SK-N-SH (cell line): ENCODE measurements at regions not wholly inside any gene's neighbourhood (a gene's known extent, or its start where the extent isn't known, plus 50 kb on each side); places are given as distances from the start of the nearest gene placed in this dataset.

Source experiments
- CTCF ChIA-PET: fragments of 300-600, 350-600 bp; formaldehyde crosslinking; extraction: SDS; loops from one replicate; lab custom pipeline; 2021; lab: Yijun Ruan, JAX
- POLR2A ChIA-PET: fragments of 350-600 bp; sonication (Branson Sonifier 250); formaldehyde crosslinking; extraction: SDS; loops from one replicate; lab custom pipeline; 2020; ENCODE audit warnings: antibody characterized with exemption, inconsistent platforms; lab: Yijun Ruan, JAX
- DNase-seq: peaks from one replicate; pipeline ENCODE4 v3.0.0; 2012
- H2AFZ ChIP-seq: fragments of 200-600 bp; sonication (generic); 2 replicates; pipeline ENCODE4 v1.8.1; 2016; ENCODE audit warnings: antibody characterized with exemption, mild to moderate bottlenecking, low read depth
- H3F3A ChIP-seq: fragments of 200-600 bp; sonication (generic); replicated peaks from 2 replicates; pipeline ENCODE3; 2016; ENCODE audit warnings: antibody characterized with exemption, mild to moderate bottlenecking; ENCODE audit not compliant: insufficient read depth
- H3K27ac ChIP-seq, 2 experiments: fragments of 200-500 bp in 1 of 2; fragments of 200-600 bp in 1 of 2; sonication (Bioruptor generic) in 1 of 2; sonication (generic), shearing (Covaris generic) in 1 of 2; 2 replicates each; pipeline versions ENCODE4 v1.5.1 to v1.6.1; 2014 to 2016; ENCODE audit warnings: low read depth in 2 of 2, inconsistent platforms in 1 of 2, low read length in 1 of 2, mild to moderate bottlenecking in 1 of 2, mixed read lengths in 1 of 2
- H3K27me3 ChIP-seq: fragments of 200-600 bp; sonication (generic), shearing (Covaris generic); 2 replicates; pipeline ENCODE4 v1.6.1; 2016; ENCODE audit warnings: mixed run types; ENCODE audit not compliant: insufficient read depth
- H3K36me3 ChIP-seq, 2 experiments: fragments of 200-500 bp in 1 of 2; fragments of 200-600 bp in 1 of 2; sonication (Bioruptor generic) in 1 of 2; sonication (generic) in 1 of 2; replicated peaks in 1 of 2; 2 replicates each; pipeline versions ENCODE3 to v1.5.1; 2014 to 2016; ENCODE audit warnings: low read length in 1 of 2, mild to moderate bottlenecking in 1 of 2; ENCODE audit not compliant: insufficient read depth in 2 of 2, control insufficient read depth in 1 of 2
- H3K4me1 ChIP-seq, 2 experiments: fragments of 200-500 bp in 1 of 2; fragments of 200-600 bp in 1 of 2; sonication (Bioruptor generic) in 1 of 2; sonication (generic), shearing (Covaris generic) in 1 of 2; 2 replicates each; pipeline versions ENCODE4 v1.5.1 to v1.6.1; 2014 to 2016; ENCODE audit warnings: low read depth in 1 of 2, low read length in 1 of 2, mixed run types in 1 of 2; ENCODE audit not compliant: insufficient read depth in 2 of 2, control insufficient read depth in 1 of 2
- H3K4me2 ChIP-seq: fragments of 200-600 bp; sonication (generic), shearing (Covaris generic); 2 replicates; pipeline ENCODE4 v1.6.1; 2017; ENCODE audit warnings: mixed run types
- H3K4me3 ChIP-seq, 2 experiments: fragments of 200-500 bp in 1 of 2; fragments of 200-600 bp in 1 of 2; sonication (Bioruptor generic) in 1 of 2; sonication (generic), shearing (Covaris generic) in 1 of 2; 2 replicates each; pipeline versions ENCODE4 v1.5.1 to v1.8.1; 2014 to 2016; ENCODE audit warnings: low read depth in 2 of 2, inconsistent platforms in 1 of 2, low read length in 1 of 2, mild to moderate bottlenecking in 1 of 2, mixed read lengths in 1 of 2, moderate library complexity in 1 of 2
- H3K79me2 ChIP-seq: fragments of 200-600 bp; sonication (generic); 2 replicates; pipeline ENCODE4 v1.8.1; 2017; ENCODE audit warnings: mild to moderate bottlenecking; ENCODE audit not compliant: insufficient read depth
- H3K9ac ChIP-seq: fragments of 200-600 bp; sonication (generic); 2 replicates; pipeline ENCODE4 v1.6.1; 2017; ENCODE audit warnings: mixed run types
- H3K9me2 ChIP-seq: fragments of 200-600 bp; sonication (generic); 2 replicates; pipeline ENCODE4 v1.6.1; 2017; ENCODE audit warnings: mixed run types
- H3K9me3 ChIP-seq: fragments of 200-600 bp; sonication (generic); 2 replicates; pipeline ENCODE4 v1.6.1; 2017; ENCODE audit warnings: mixed run types, mild to moderate bottlenecking, moderate library complexity
- H4K20me1 ChIP-seq: fragments of 200-600 bp; sonication (generic); 2 replicates; pipeline ENCODE4 v1.6.1; 2017; ENCODE audit warnings: mild to moderate bottlenecking, mixed run types; ENCODE audit not compliant: insufficient read depth
- EP300 ChIP-seq, 2 experiments: IDR thresholded peaks; 2 replicates each; pipeline versions ENCODE4 v1.4.0 to v1.6.1; 2012; ENCODE audit warnings: borderline replicate concordance in 1 of 2, low read depth in 1 of 2, low read length in 1 of 2
- FOSL2 ChIP-seq: IDR thresholded peaks from 2 replicates; pipeline ENCODE4 v1.4.0; 2012; ENCODE audit warnings: low read depth, mild to moderate bottlenecking, moderate library complexity, borderline replicate concordance
- FOXJ3 ChIP-seq: sonication (generic); formaldehyde crosslinking; IDR thresholded peaks from 2 replicates; pipeline ENCODE4 v1.5.1; 2020; ENCODE audit warnings: mild to moderate bottlenecking, missing genetic modification reagents
- FOXM1 ChIP-seq: IDR thresholded peaks from 2 replicates; pipeline ENCODE4 v1.4.0; 2012; ENCODE audit warnings: low read depth, mild to moderate bottlenecking
- JUND ChIP-seq: IDR thresholded peaks from 2 replicates; pipeline ENCODE4 v1.4.0; 2012
- MEF2A ChIP-seq: IDR thresholded peaks from 2 replicates; pipeline ENCODE4 v1.4.0; 2012; ENCODE audit warnings: low read depth, borderline replicate concordance
- MXI1 ChIP-seq: IDR thresholded peaks from 2 replicates; pipeline ENCODE4 v1.6.1; 2012; ENCODE audit warnings: mild to moderate bottlenecking, low read depth, low read length, improper control_type of control experiment
- NRF1 ChIP-seq: IDR thresholded peaks from 2 replicates; pipeline ENCODE4 v1.6.1; 2012; ENCODE audit warnings: low read depth, mild to moderate bottlenecking, low read length
- RAD21 ChIP-seq: IDR thresholded peaks from 2 replicates; pipeline ENCODE4 v1.6.1; 2012; ENCODE audit warnings: mild to moderate bottlenecking, low read length
- RCOR1 ChIP-seq: fragments of 150-350 bp; IDR thresholded peaks from 2 replicates; pipeline ENCODE4 v1.6.1; 2017; ENCODE audit warnings: antibody characterized with exemption, low read length
- RXRA ChIP-seq: IDR thresholded peaks from 2 replicates; pipeline ENCODE4 v1.4.0; 2012; ENCODE audit warnings: low read depth, mild to moderate bottlenecking, borderline replicate concordance
- SMC3 ChIP-seq: IDR thresholded peaks from 2 replicates; pipeline ENCODE4 v1.6.1; 2012; ENCODE audit warnings: low read depth, low read length, improper control_type of control experiment
- TAF1 ChIP-seq: IDR thresholded peaks from 2 replicates; pipeline ENCODE4 v1.6.1; 2012; ENCODE audit warnings: low read depth, mild to moderate bottlenecking, low read length, moderate library complexity, borderline replicate concordance
- WGBS: methylation state at CpG from one replicate; pipeline ENCODE4 v1.1.6; 2017; ENCODE audit warnings: low lambda C conversion rate; 5-methylcytosine and 5-hydroxymethylcytosine counted together
- TF ChIP-seq, protein P1 (sequence below): fragments of 150-350 bp; IDR thresholded peaks from 2 replicates; pipeline ENCODE4 v1.6.1; 2017; ENCODE audit warnings: antibody characterized with exemption, low read length, low read depth, borderline replicate concordance
- TF ChIP-seq, protein P2 (sequence below): IDR thresholded peaks from 2 replicates; pipeline ENCODE4; 2012
- TF ChIP-seq, protein P3 (sequence below): fragments of 200-600 bp; sonication (generic); IDR thresholded peaks from 2 replicates; pipeline ENCODE4 v1.6.1; 2017; ENCODE audit warnings: antibody characterized with exemption, mild to moderate bottlenecking, moderate library complexity
- TF ChIP-seq, protein P4 (sequence below): IDR thresholded peaks from 2 replicates; pipeline ENCODE4 v1.4.0; 2012; ENCODE audit warnings: low read depth
- TF ChIP-seq, protein P5 (sequence below): IDR thresholded peaks from 2 replicates; pipeline ENCODE4 v1.4.0; 2012; ENCODE audit warnings: low read depth, borderline replicate concordance

DNA sequence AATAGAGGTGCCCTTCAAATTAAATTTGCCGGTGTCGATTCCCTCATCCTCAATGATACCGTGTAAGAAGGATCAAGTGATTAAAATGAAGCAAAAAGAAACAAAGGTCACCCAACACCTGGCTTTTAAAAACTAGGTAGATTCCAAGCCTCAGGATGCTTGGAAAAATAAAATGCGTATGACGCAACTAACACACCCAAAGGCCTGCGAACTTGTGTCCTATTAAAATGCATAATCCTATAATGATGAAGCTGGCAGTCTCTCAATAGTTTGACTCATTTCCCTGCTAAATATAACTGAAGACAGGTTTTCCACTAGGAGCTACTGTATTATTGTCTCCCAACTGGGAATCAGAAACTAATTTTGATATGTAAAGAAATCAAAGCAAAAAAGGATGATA lies 263.2 kb downstream of the DHX15 start:
- H3K27ac ChIP-seq, result no peak overlapping the region
- POLR2A ChIA-PET, result no interaction called here
- no peaks in the 10 kb centered on the region for H3K9me3 ChIP-seq
- H3K9me2 ChIP-seq, result no peaks in the 10 kb centered on the region
- H3K9ac ChIP-seq, result no peak overlapping the region
- no peaks in the 10 kb centered on the region for H4K20me1 ChIP-seq
- H2AFZ ChIP-seq, result no peak overlapping the region
- no peak overlapping the region for H3K4me3 ChIP-seq
- no peak overlapping the region for H3K4me2 ChIP-seq
- no peaks in the 10 kb centered on the region for H3K79me2 ChIP-seq
- WGBS, result 59% methylated on average over 6 of the region's 6 CpGs
- CTCF ChIA-PET, result interaction anchor here (1.3 kb wide), 1 partner anchor 20 kb away, joined by 3 read pairs; no protein-coding TSS in a partner anchor
- DNase-seq, result no peak
- H3F3A ChIP-seq, result no peaks in the 10 kb centered on the region
- no peaks in the 10 kb centered on the region for H3K4me1 ChIP-seq
- TF ChIP-seq SMC3 (no peak), FOXM1 (no peak), MEF2A (no peak), NRF1 (no peak), JUND (no peak), RAD21 (no peak), TAF1 (no peak), MXI1 (no peak), RXRA (no peak), FOSL2 (no peak), RCOR1 (no peak), EP300 (IDR thresholded peaks at IDR 0.05; ENCODE audit: borderline replicate concordance in 1 of 2, low read depth in 1 of 2, low read length in 1 of 2) (no peak), FOXJ3 (CRISPR knock-in tag) (no peak)
- TF ChIP-seq, protein P1, sequence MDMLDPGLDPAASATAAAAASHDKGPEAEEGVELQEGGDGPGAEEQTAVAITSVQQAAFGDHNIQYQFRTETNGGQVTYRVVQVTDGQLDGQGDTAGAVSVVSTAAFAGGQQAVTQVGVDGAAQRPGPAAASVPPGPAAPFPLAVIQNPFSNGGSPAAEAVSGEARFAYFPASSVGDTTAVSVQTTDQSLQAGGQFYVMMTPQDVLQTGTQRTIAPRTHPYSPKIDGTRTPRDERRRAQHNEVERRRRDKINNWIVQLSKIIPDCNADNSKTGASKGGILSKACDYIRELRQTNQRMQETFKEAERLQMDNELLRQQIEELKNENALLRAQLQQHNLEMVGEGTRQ, result no peak
- TF ChIP-seq, protein P2, sequence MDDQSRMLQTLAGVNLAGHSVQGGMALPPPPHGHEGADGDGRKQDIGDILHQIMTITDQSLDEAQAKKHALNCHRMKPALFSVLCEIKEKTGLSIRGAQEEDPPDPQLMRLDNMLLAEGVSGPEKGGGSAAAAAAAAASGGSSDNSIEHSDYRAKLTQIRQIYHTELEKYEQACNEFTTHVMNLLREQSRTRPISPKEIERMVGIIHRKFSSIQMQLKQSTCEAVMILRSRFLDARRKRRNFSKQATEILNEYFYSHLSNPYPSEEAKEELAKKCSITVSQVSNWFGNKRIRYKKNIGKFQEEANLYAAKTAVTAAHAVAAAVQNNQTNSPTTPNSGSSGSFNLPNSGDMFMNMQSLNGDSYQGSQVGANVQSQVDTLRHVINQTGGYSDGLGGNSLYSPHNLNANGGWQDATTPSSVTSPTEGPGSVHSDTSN, result no peak
- TF ChIP-seq, protein P3, sequence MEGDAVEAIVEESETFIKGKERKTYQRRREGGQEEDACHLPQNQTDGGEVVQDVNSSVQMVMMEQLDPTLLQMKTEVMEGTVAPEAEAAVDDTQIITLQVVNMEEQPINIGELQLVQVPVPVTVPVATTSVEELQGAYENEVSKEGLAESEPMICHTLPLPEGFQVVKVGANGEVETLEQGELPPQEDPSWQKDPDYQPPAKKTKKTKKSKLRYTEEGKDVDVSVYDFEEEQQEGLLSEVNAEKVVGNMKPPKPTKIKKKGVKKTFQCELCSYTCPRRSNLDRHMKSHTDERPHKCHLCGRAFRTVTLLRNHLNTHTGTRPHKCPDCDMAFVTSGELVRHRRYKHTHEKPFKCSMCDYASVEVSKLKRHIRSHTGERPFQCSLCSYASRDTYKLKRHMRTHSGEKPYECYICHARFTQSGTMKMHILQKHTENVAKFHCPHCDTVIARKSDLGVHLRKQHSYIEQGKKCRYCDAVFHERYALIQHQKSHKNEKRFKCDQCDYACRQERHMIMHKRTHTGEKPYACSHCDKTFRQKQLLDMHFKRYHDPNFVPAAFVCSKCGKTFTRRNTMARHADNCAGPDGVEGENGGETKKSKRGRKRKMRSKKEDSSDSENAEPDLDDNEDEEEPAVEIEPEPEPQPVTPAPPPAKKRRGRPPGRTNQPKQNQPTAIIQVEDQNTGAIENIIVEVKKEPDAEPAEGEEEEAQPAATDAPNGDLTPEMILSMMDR, result no peak
- no peaks in the 10 kb centered on the region for H3K36me3 ChIP-seq
- H3K27me3 ChIP-seq, result no peaks in the 10 kb centered on the region; the same call in 1 of the 2 replicates

DNA sequence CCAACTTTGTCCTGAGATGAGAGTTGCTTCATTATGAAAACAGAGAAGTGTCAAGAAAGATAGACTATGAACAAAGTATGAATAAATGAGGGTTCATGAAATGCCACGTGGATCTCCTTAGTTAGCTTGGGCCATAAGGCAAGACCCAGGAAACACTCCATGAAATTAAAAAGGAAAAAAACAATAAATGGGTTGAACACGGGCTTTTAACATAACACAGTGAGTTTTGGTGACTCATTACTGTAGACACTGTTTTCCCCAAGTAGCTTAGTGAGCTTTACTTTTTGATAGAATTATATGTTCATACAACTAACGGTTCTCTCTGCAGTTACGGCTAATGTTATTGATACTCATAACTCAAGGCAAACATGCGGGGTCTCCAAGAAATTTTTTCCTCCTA lies 265.0 kb downstream of the DHX15 start:
- no peak for DNase-seq
- no peaks in the 10 kb centered on the region for H3K4me1 ChIP-seq
- no peaks in the 10 kb centered on the region; the same call in 1 of the 2 replicates for H3K27me3 ChIP-seq
- H2AFZ ChIP-seq, result no peak overlapping the region
- no peak for TF ChIP-seq MEF2A
- TF ChIP-seq, protein P3, result no peak
- TF ChIP-seq, protein P4, sequence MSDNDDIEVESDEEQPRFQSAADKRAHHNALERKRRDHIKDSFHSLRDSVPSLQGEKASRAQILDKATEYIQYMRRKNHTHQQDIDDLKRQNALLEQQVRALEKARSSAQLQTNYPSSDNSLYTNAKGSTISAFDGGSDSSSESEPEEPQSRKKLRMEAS, result no peak
- TF ChIP-seq, protein P5, sequence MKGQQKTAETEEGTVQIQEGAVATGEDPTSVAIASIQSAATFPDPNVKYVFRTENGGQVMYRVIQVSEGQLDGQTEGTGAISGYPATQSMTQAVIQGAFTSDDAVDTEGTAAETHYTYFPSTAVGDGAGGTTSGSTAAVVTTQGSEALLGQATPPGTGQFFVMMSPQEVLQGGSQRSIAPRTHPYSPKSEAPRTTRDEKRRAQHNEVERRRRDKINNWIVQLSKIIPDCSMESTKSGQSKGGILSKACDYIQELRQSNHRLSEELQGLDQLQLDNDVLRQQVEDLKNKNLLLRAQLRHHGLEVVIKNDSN, result no peak
- no peak overlapping the region for H3K4me3 ChIP-seq
- ChIA-PET POLR2A (no interaction called here), CTCF (no interaction called here)
- H3K27ac ChIP-seq, result no peak overlapping the region
- H3K36me3 ChIP-seq, result no peaks in the 10 kb centered on the region
- H4K20me1 ChIP-seq, result no peaks in the 10 kb centered on the region
- H3K9ac ChIP-seq, result no peak overlapping the region
- no peaks in the 10 kb centered on the region for H3K79me2 ChIP-seq
- no peaks in the 10 kb centered on the region for H3F3A ChIP-seq
- WGBS, result 11% methylated on average over 5 of the region's 5 CpGs
- no peaks in the 10 kb centered on the region for H3K9me3 ChIP-seq
- H3K9me2 ChIP-seq, result no peaks in the 10 kb centered on the region
- no peak overlapping the region for H3K4me2 ChIP-seq
